HEK293 (cell line): ENCODE measurements at regions not wholly inside any gene's neighbourhood (a gene's known extent, or its start where the extent isn't known, plus 50 kb on each side); places are given as distances from the start of the nearest gene placed in this dataset.

Source experiments
- CTCF ChIA-PET: fragments of 350-600 bp; formaldehyde crosslinking; extraction: SDS; loops from one replicate; lab custom pipeline; 2021; ENCODE audit warnings: antibody characterized with exemption; lab: Yijun Ruan, JAX
- POLR2A ChIA-PET: fragments of 300-600 bp; formaldehyde crosslinking; extraction: SDS; loops from one replicate; lab custom pipeline; 2020; ENCODE audit warnings: antibody characterized with exemption, inconsistent platforms; lab: Yijun Ruan, JAX
- H3K27ac ChIP-seq: fragments of 200-500 bp; sonication (Bioruptor generic); 2 replicates; pipeline ENCODE4 v1.5.1; 2014; ENCODE audit warnings: low read depth, low read length, control low read depth, inconsistent platforms; ENCODE audit errors: extremely low read depth
- H3K36me3 ChIP-seq, 2 experiments: fragments of 200-500 bp in 1 of 2; sonication (Bioruptor generic) in 1 of 2; 1 replicate in 1 of 2; 2 replicates in 1 of 2; pipeline ENCODE4 v1.5.1; 2014 to 2017; ENCODE audit warnings: inconsistent platforms in 2 of 2, low read length in 2 of 2; ENCODE audit not compliant: control insufficient read depth in 2 of 2, insufficient read depth in 1 of 2
- H3K4me1 ChIP-seq: fragments of 200-500 bp; sonication (Bioruptor generic); 2 replicates; pipeline ENCODE4 v1.5.1; 2014; ENCODE audit warnings: mild to moderate bottlenecking, low read length, inconsistent platforms; ENCODE audit not compliant: control insufficient read depth, insufficient read depth
- H3K4me3 ChIP-seq: 2 replicates; pipeline ENCODE4 v1.5.1; 2011; ENCODE audit warnings: low read depth, mild to moderate bottlenecking, control low read depth, low read length, moderate library complexity
- H3K9me3 ChIP-seq: fragments of 200-500 bp; sonication (Bioruptor generic); 2 replicates; pipeline ENCODE4 v1.5.1; 2014; ENCODE audit warnings: low read depth, low read length, inconsistent platforms; ENCODE audit not compliant: control insufficient read depth, insufficient read depth
- BCL11A ChIP-seq: fragments of 450-650 bp; formaldehyde crosslinking; IDR thresholded peaks from 2 replicates; pipeline ENCODE4 v1.5.1; 2016; ENCODE audit warnings: low read depth, missing biosample characterization, missing genetic modification characterization
- KLF8 ChIP-seq: fragments of 450-650 bp; formaldehyde crosslinking; IDR thresholded peaks from 2 replicates; pipeline ENCODE4 v1.5.1; 2016; ENCODE audit warnings: missing biosample characterization, missing genetic modification characterization
- PATZ1 ChIP-seq: fragments of 450-650 bp; formaldehyde crosslinking; IDR thresholded peaks from 2 replicates; pipeline ENCODE4 v1.5.1; 2016; ENCODE audit warnings: missing biosample characterization, missing genetic modification characterization
- PBX3 ChIP-seq: sonication (generic); formaldehyde crosslinking; IDR thresholded peaks from 2 replicates; pipeline ENCODE4 v1.8.1; 2022; ENCODE audit warnings: mild to moderate bottlenecking, moderate library complexity, missing genetic modification reagents
- PRDM4 ChIP-seq: fragments of 450-650 bp; formaldehyde crosslinking; IDR thresholded peaks from 2 replicates; pipeline ENCODE4 v1.5.1; 2017; ENCODE audit warnings: missing biosample characterization, missing genetic modification characterization
- ZNF148 ChIP-seq: fragments of 450-650 bp; formaldehyde crosslinking; IDR thresholded peaks from 2 replicates; pipeline ENCODE4 v1.5.0; 2017; ENCODE audit warnings: missing biosample characterization, missing genetic modification characterization, borderline replicate concordance
- ZNF16 ChIP-seq: fragments of 450-650 bp; formaldehyde crosslinking; IDR thresholded peaks from 2 replicates; pipeline ENCODE4 v1.5.1; 2016; ENCODE audit warnings: low read depth, missing biosample characterization, missing genetic modification characterization
- ZNF449 ChIP-seq: fragments of 450-650 bp; formaldehyde crosslinking; IDR thresholded peaks from 2 replicates; pipeline ENCODE4 v1.5.1; 2017; ENCODE audit warnings: missing biosample characterization, mild to moderate bottlenecking, missing genetic modification characterization, moderate library complexity
- ZNF521 ChIP-seq: fragments of 450-650 bp; formaldehyde crosslinking; IDR thresholded peaks from 2 replicates; pipeline ENCODE4 v1.5.1; 2017; ENCODE audit warnings: missing biosample characterization, mild to moderate bottlenecking, missing genetic modification characterization
- ZNF555 ChIP-seq: fragments of 450-650 bp; formaldehyde crosslinking; conservative IDR thresholded peaks from 2 replicates; pipeline ENCODE4 v1.5.1; 2017; ENCODE audit warnings: missing biosample characterization, mild to moderate bottlenecking, missing genetic modification characterization, inconsistent platforms
- ZNF571 ChIP-seq: fragments of 450-650 bp; formaldehyde crosslinking; IDR thresholded peaks from 2 replicates; pipeline ENCODE4 v1.5.0; 2017; ENCODE audit warnings: missing biosample characterization, missing genetic modification characterization
- ZNF624 ChIP-seq: fragments of 450-650 bp; formaldehyde crosslinking; IDR thresholded peaks from 2 replicates; pipeline ENCODE4 v1.5.1; 2017; ENCODE audit warnings: missing biosample characterization, missing genetic modification characterization
- ZNF704 ChIP-seq: fragments of 450-650 bp; formaldehyde crosslinking; IDR thresholded peaks from 2 replicates; pipeline ENCODE4 v1.5.1; 2016; ENCODE audit warnings: missing biosample characterization, missing genetic modification characterization
- TF ChIP-seq, protein P1 (sequence below): fragments of 450-650 bp; IDR thresholded peaks from 2 replicates; pipeline ENCODE4 v1.5.1; 2018; ENCODE audit warnings: missing biosample characterization, missing genetic modification characterization
- TF ChIP-seq, protein P2 (sequence below): fragments of 450-650 bp; formaldehyde crosslinking; IDR thresholded peaks from 2 replicates; pipeline ENCODE4 v1.5.1; 2016; ENCODE audit warnings: missing biosample characterization, missing genetic modification characterization
- TF ChIP-seq, protein P3 (sequence below): fragments of 450-650 bp; formaldehyde crosslinking; IDR thresholded peaks from 2 replicates; pipeline ENCODE4 v1.5.1; 2016; ENCODE audit warnings: missing biosample characterization, missing genetic modification characterization

GRCh38 chr14:22344673-22345072 is 244.4 kb downstream of the DAD1 start:
- TF ChIP-seq ZNF624 (no peak), PATZ1 (tag by site-specific recombination) (no peak), ZNF704 (tag by site-specific recombination) (no peak), ZNF16 (tag by site-specific recombination) (no peak), ZNF449 (no peak), ZNF521 (no peak), PRDM4 (tag by site-specific recombination) (no peak), ZNF555 (tag by site-specific recombination) (no peak), PBX3 (no peak), BCL11A (no peak), KLF8 (tag by site-specific recombination) (no peak), ZNF148 (no peak), ZNF571 (tag by site-specific recombination) (no peak)
- TF ChIP-seq, protein P1, sequence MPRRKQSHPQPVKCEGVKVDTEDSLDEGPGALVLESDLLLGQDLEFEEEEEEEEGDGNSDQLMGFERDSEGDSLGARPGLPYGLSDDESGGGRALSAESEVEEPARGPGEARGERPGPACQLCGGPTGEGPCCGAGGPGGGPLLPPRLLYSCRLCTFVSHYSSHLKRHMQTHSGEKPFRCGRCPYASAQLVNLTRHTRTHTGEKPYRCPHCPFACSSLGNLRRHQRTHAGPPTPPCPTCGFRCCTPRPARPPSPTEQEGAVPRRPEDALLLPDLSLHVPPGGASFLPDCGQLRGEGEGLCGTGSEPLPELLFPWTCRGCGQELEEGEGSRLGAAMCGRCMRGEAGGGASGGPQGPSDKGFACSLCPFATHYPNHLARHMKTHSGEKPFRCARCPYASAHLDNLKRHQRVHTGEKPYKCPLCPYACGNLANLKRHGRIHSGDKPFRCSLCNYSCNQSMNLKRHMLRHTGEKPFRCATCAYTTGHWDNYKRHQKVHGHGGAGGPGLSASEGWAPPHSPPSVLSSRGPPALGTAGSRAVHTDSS (tag by site-specific recombination) = no peak
- TF ChIP-seq, protein P2, sequence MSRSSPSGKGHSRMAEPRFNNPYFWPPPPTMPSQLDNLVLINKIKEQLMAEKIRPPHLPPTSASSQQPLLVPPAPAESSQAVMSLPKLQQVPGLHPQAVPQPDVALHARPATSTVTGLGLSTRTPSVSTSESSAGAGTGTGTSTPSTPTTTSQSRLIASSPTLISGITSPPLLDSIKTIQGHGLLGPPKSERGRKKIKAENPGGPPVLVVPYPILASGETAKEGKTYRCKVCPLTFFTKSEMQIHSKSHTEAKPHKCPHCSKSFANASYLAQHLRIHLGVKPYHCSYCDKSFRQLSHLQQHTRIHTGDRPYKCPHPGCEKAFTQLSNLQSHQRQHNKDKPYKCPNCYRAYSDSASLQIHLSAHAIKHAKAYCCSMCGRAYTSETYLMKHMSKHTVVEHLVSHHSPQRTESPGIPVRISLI = no peak
- TF ChIP-seq, protein P3, sequence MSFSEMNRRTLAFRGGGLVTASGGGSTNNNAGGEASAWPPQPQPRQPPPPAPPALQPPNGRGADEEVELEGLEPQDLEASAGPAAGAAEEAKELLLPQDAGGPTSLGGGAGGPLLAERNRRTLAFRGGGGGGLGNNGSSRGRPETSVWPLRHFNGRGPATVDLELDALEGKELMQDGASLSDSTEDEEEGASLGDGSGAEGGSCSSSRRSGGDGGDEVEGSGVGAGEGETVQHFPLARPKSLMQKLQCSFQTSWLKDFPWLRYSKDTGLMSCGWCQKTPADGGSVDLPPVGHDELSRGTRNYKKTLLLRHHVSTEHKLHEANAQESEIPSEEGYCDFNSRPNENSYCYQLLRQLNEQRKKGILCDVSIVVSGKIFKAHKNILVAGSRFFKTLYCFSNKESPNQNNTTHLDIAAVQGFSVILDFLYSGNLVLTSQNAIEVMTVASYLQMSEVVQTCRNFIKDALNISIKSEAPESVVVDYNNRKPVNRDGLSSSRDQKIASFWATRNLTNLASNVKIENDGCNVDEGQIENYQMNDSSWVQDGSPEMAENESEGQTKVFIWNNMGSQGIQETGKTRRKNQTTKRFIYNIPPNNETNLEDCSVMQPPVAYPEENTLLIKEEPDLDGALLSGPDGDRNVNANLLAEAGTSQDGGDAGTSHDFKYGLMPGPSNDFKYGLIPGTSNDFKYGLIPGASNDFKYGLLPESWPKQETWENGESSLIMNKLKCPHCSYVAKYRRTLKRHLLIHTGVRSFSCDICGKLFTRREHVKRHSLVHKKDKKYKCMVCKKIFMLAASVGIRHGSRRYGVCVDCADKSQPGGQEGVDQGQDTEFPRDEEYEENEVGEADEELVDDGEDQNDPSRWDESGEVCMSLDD (tag by site-specific recombination) = no peak
- no peak overlapping the region for H3K27ac ChIP-seq
- no peak overlapping the region for H3K4me3 ChIP-seq
- H3K9me3 ChIP-seq = no peaks in the 10 kb centered on the region
- no peaks in the 10 kb centered on the region for H3K4me1 ChIP-seq
- ChIA-PET CTCF (interaction anchor here (0.6 kb wide), 1 partner anchor 79 kb away, joined by 3 read pairs; no protein-coding TSS in a partner anchor), POLR2A (no interaction called here)
- no peaks in the 10 kb centered on the region for H3K36me3 ChIP-seq
